Kidney epithelial cell (primary cell): ENCODE measurements at regions not wholly inside any gene's neighbourhood (a gene's known extent, or its start where the extent isn't known, plus 50 kb on each side); places are given as distances from the start of the nearest gene placed in this dataset.

Source experiments
- DNase-seq: peaks from one replicate; pipeline ENCODE4 v3.0.0-alpha.2; 2010; ENCODE audit warnings: low read depth
- H3K27me3 ChIP-seq: 2 replicates; pipeline ENCODE4 v1.6.0; 2011; ENCODE audit warnings: low read length; ENCODE audit not compliant: control insufficient read depth, insufficient read depth
- H3K36me3 ChIP-seq: 2 replicates; pipeline ENCODE4 v1.5.1; 2011; ENCODE audit warnings: low read length; ENCODE audit not compliant: control insufficient read depth, insufficient read depth
- H3K4me3 ChIP-seq: 2 replicates; pipeline ENCODE4 v1.5.1; 2011; ENCODE audit warnings: low read depth, mild to moderate bottlenecking, control low read depth, low read length
- CTCF ChIP-seq: IDR thresholded peaks from 2 replicates; pipeline ENCODE4 v1.5.1; 2011; ENCODE audit warnings: mild to moderate bottlenecking, moderate library complexity, low read length, control low read depth, inconsistent platforms; ENCODE audit not compliant: insufficient read depth, poor library complexity, severe bottlenecking

- H3K27me3 ChIP-seq = no peaks in the 10 kb centered on the region
- H3K36me3 ChIP-seq = no peaks in the 10 kb centered on the region
- DNase-seq = no peak
- no peak for TF ChIP-seq CTCF
- H3K4me3 ChIP-seq = no peak overlapping the region
Measured at GRCh38 chr13:85525411-85525810, 273.8 kb downstream of the SLITRK6 start.

GRCh38 chr13:85521657-85522056, 277.6 kb downstream of the SLITRK6 start:
- no peak for TF ChIP-seq CTCF
- no peaks in the 10 kb centered on the region for H3K36me3 ChIP-seq
- no peaks in the 10 kb centered on the region for H3K27me3 ChIP-seq
- no peak for DNase-seq
- H3K4me3 ChIP-seq = no peak overlapping the region

- Histone ChIP-seq H3K27me3 (no peaks in the 10 kb centered on the region), H3K4me3 (no peak overlapping the region), H3K36me3 (no peaks in the 10 kb centered on the region)
- no peak for DNase-seq
- TF ChIP-seq CTCF = no peak
Measured at GRCh38 chr13:85520445-85520844, 278.8 kb downstream of the SLITRK6 start.

GRCh38 chr13:85519363-85519762, 279.9 kb downstream of the SLITRK6 start:
- Histone ChIP-seq H3K27me3 (no peaks in the 10 kb centered on the region), H3K4me3 (no peak overlapping the region), H3K36me3 (no peaks in the 10 kb centered on the region)
- no peak for TF ChIP-seq CTCF
- no peak for DNase-seq

GRCh38 chr13:85512421-85512820, 286.8 kb downstream of the SLITRK6 start:
- H3K27me3 ChIP-seq = no peaks in the 10 kb centered on the region
- no peak overlapping the region for H3K4me3 ChIP-seq
- no peak for TF ChIP-seq CTCF
- DNase-seq = no peak
- H3K36me3 ChIP-seq = no peaks in the 10 kb centered on the region

GRCh38 chr13:85509512-85509911, 289.7 kb downstream of the SLITRK6 start:
- Histone ChIP-seq H3K36me3 (no peaks in the 10 kb centered on the region), H3K27me3 (no peaks in the 10 kb centered on the region), H3K4me3 (no peak overlapping the region)
- TF ChIP-seq CTCF = no peak
- no peak for DNase-seq
